Activated T-cell treated with anti-CD3 and anti-CD28 coated beads, Interleukin-2, amount 50 U/mL, for 4 hours (primary cell): ENCODE measurements at regions not wholly inside any gene's neighbourhood (a gene's known extent, or its start where the extent isn't known, plus 50 kb on each side); places are given as distances from the start of the nearest gene placed in this dataset.
"Not testable (repeated sequence)": the region's sequence is repeated elsewhere in the genome, so short reads cannot be mapped to it uniquely, and the experiment has no call there.

Source experiments
- ATAC-seq, 2 donors: fragments of 200-7000 bp; cut with Tn5 transposase; one replicate each; pipeline ENCODE4 v1.10.0; 2021
- DNase-seq: peaks from one replicate; pipeline ENCODE4 v3.0.0-alpha.2; 2020
- H3K27me3 Mint-ChIP-seq: one replicate; pipeline ENCODE4 v1.8.0; 2021; ENCODE audit warnings: low read depth, mixed read lengths
- H3K36me3 Mint-ChIP-seq: one replicate; pipeline ENCODE4 v1.8.0; 2022; ENCODE audit warnings: mixed read lengths; ENCODE audit not compliant: insufficient read depth
- H3K4me1 Mint-ChIP-seq: one replicate; pipeline ENCODE4 v1.8.0; 2021; ENCODE audit warnings: low read depth, mixed read lengths
- H3K4me3 Mint-ChIP-seq: one replicate; pipeline ENCODE4 v1.8.0; 2021; ENCODE audit warnings: mild to moderate bottlenecking, moderate library complexity, mixed read lengths
- H3K9me3 Mint-ChIP-seq: one replicate; pipeline ENCODE4 v1.8.0; 2021; ENCODE audit warnings: mixed read lengths

DNA sequence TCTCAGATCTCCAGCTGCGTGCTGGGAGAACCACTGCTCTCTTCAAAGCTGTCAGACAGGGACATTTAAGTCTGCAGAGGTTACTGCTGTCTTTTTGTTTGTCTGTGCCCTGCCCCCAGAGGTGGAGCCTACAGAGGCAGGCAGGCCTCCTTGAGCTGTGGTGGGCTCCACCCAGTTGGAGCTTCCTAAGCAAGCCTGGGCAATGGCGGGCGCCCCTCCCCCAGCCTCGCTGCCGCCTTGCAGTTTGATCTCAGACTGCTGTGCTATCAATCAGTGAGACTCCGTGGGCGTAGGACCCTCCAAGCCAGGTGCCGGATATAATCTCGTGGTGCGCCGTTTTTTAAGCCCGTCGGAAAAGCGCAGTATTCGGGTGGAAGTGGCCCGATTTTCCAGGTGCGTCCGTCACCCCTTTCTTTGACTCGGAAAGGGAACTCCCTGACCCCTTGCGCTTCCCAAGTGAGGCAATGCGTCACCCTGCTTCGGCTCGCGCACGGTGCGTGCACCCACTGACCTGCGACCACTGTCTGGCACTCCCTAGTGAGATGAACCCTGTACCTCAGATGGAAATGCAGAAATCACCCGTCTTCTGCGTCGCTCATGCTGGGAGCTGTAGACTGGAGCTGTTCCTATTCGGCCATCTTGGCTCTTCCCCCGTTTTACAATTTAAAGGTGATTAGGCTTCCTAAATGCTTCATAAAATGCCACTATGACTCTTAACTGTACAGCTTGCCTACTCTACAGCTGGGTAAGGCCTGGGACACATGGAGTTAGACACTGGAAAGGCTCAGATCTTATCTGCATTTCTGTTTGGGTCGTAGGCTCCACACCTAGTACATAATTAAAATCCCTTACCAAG is 115.7 kb upstream of the PMCH start:
- not testable (repeated sequence) for H3K4me3 Mint-ChIP-seq, H3K9me3 Mint-ChIP-seq, H3K4me1 Mint-ChIP-seq, H3K36me3 Mint-ChIP-seq, H3K27me3 Mint-ChIP-seq, DNase-seq, ATAC-seq

- H3K4me3 Mint-ChIP-seq = no peak overlapping the region
- DNase-seq = no peak
- H3K36me3 Mint-ChIP-seq = no peaks in the 10 kb centered on the region
- H3K9me3 Mint-ChIP-seq = peaks cover 18% of the 10 kb centered on the region
- no peak for ATAC-seq
- H3K27me3 Mint-ChIP-seq = no peaks in the 10 kb centered on the region
- H3K4me1 Mint-ChIP-seq = no peaks in the 10 kb centered on the region
Measured at GRCh38 chr12:102305486-102305885, 107.9 kb upstream of the PMCH start.

DNA sequence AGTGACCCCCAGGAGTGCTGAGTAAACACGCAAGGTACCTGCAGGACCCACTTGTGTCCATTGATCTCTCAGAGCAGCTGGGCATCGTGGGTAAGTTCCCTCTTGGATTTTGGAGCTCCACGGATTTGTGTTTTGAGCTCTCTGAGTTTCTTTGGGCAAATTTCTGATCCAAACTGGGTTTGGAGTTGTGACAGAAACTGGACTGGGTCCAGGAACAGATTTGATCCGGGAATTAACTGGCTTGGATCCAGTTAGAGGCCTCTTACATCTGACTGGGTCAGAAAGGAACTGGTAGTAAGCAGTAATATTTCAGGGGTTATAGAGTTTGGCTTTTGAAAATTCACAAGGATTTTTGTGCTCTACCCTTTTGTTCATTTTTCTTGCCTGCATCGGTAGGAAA is 107.0 kb upstream of the PMCH start:
- H3K4me1 Mint-ChIP-seq, H3K4me3 Mint-ChIP-seq: not testable (repeated sequence)

DNA sequence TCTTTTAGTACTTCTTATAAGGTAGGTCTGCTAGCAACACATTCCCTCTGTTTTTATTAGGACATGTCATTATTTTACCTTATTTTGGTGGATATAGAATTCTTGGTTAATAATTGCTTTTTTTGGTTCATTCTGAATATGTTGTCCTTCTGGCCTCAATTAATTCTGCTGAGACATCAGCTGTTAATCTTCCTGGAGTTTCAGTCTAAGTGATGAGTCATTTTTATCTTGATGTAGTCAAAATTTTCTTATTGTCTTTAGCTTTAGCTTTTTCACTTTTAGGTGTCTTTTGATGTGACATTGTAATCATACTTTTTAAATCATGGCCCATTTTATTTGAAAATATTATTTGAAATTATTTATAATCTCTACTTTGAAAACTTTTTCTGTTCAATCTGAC is 104.9 kb upstream of the PMCH start:
- no peaks in the 10 kb centered on the region for H3K36me3 Mint-ChIP-seq
- no peak for ATAC-seq
- no peaks in the 10 kb centered on the region for H3K4me1 Mint-ChIP-seq
- DNase-seq = no peak
- H3K4me3 Mint-ChIP-seq = no peak overlapping the region
- no peaks in the 10 kb centered on the region for H3K27me3 Mint-ChIP-seq
- peaks cover 21% of the 10 kb centered on the region for H3K9me3 Mint-ChIP-seq

More for the DNA sequence above, 107.0 kb upstream of the PMCH start:
- H3K27me3 Mint-ChIP-seq, H3K36me3 Mint-ChIP-seq, DNase-seq, ATAC-seq: not testable (repeated sequence)
- H3K9me3 Mint-ChIP-seq = peaks cover 21% of the 10 kb centered on the region

DNA sequence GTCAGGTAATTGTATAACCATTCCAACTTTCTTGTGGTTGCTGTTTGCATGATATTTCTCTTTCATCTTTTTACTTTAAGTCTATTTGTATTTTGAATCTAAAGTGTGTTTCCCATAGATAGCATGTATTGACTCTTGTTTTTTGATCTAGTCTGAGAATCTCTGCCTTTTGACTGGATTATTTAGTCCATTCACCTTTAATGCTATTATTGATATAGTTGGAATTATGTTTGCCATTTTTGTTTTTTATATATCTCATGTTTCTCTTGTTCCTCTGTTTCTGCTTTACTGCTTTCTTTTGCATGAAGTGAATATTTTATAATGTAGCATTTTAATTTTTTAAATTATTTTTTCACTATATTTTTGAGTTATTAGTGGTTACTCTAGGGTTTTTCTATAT is 103.9 kb upstream of the PMCH start:
- ATAC-seq = no peak
- H3K36me3 Mint-ChIP-seq = no peaks in the 10 kb centered on the region

DNA sequence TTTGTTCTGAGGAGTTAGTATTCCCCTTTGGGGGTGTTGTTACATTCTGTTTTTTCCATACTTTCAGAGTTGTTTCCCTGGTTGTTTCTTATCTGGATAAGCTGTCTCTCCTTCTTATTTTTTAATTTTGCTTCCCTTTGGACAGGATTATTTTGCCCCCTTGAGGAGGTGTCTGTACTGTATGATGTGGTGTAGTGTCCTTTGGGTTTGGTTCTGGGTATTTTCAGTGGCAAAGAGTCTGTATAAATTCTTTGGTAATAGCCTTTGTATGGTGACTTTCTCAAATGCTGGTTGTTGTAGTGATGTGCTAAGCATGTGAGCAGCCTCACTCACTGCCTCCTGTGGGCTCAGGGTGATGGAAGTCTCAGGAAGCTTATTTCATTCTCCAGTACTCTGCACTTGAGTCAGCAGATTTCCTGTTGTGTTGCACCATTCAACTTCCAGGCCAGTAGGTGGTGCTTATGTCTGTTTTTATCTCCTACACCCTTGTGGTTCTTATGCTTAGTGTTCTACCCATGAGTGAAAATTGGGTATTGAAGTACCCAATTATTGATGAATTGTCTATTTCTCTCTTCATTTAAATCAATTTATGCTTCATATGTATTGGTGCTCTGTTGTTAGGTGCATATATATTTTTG is 103.3 kb upstream of the PMCH start:
- Mint-ChIP-seq H3K4me3 (no peak overlapping the region), H3K36me3 (no peaks in the 10 kb centered on the region), H3K9me3 (peaks cover 21% of the 10 kb centered on the region), H3K27me3 (no peaks in the 10 kb centered on the region), H3K4me1 (no peaks in the 10 kb centered on the region)
- peak in 1 of 2 donors; percentile 52 for ATAC-seq
- DNase-seq = no peak

More for the DNA sequence above, 103.9 kb upstream of the PMCH start:
- Mint-ChIP-seq H3K9me3 (peaks cover 21% of the 10 kb centered on the region), H3K4me3 (no peak overlapping the region), H3K4me1 (no peaks in the 10 kb centered on the region), H3K27me3 (no peaks in the 10 kb centered on the region)
- DNase-seq = no peak

DNA sequence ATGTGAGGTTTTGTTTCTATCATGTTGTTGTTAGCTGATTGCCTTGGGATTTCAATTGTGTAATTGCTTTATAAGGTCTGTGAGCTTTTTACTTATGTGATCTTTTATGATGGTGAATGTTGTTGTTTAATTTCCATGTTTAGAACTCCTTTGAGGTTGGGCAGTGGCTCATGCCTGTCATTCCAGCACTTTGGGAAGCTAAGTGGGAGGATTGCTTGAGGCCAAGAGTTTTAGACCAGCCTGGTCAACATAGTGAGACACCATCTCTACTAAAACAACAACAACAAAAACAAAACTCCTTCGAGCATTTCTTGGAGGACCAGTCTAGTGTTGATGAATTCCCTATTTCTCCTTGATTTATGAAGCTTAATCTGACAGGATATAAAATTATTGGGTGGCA is 102.1 kb upstream of the PMCH start:
- no peak overlapping the region for H3K4me3 Mint-ChIP-seq
- no peaks in the 10 kb centered on the region for H3K27me3 Mint-ChIP-seq
- no peaks in the 10 kb centered on the region for H3K4me1 Mint-ChIP-seq
- H3K9me3 Mint-ChIP-seq = peaks cover 21% of the 10 kb centered on the region
- H3K36me3 Mint-ChIP-seq = no peaks in the 10 kb centered on the region
- DNase-seq (no peak), ATAC-seq (no peak)

- H3K4me3 Mint-ChIP-seq = no peak overlapping the region
- no peaks in the 10 kb centered on the region for H3K4me1 Mint-ChIP-seq
- no peaks in the 10 kb centered on the region for H3K36me3 Mint-ChIP-seq
- no peaks in the 10 kb centered on the region for H3K27me3 Mint-ChIP-seq
- DNase-seq (no peak), ATAC-seq (no peak)
- peaks cover 21% of the 10 kb centered on the region for H3K9me3 Mint-ChIP-seq
Measured at GRCh38 chr12:102298022-102298421, 100.4 kb upstream of the PMCH start.

DNA sequence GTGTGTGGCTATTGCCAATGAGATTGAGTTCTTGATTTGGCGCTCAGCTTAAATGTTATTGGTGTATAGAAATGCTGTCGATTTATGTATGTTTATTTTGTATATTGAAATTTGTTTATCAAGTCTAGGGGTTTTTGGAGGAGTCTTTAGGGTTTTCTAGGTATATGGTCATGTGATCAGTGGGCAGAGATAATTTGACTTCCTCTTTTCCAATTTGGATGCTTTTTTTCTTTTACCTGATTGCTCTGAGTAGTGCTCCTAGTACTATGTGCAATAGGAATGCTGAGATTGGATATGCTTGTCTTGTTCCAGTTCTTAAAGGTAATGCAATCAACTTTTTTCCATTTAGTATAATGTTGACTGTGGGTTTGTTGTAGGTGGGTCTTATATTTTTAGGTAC is 99.8 kb upstream of the PMCH start:
- Mint-ChIP-seq H3K4me1 (no peaks in the 10 kb centered on the region), H3K4me3 (no peak overlapping the region), H3K27me3 (no peaks in the 10 kb centered on the region), H3K36me3 (no peaks in the 10 kb centered on the region), H3K9me3 (peaks cover 18% of the 10 kb centered on the region)
- DNase-seq (no peak), ATAC-seq (no peak)

DNA sequence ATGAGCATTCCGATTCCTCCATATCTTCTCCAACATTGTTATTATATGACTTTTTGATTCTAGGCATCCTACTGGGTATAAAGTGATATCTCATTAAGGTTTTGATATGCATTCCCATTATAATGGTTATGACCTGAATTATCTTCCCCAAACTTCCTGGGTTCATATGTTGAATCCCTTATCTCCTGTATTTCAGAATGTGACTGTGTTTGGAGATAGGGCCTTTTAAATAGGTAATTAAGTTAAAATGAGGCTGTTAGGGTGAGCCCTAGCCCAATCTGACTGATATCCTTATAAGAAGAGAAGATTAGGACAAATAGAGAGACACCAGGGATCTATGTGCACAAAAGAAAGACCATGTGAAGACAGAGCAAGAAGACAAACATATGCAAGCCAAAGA is 96.9 kb upstream of the PMCH start:
- H3K27me3 Mint-ChIP-seq = no peaks in the 10 kb centered on the region
- no peaks in the 10 kb centered on the region for H3K4me1 Mint-ChIP-seq

GRCh38 chr12:102291498-102292440 is 94.1 kb upstream of the PMCH start:
- not testable (repeated sequence) for ATAC-seq

More for the DNA sequence above, 96.9 kb upstream of the PMCH start:
- Mint-ChIP-seq H3K36me3 (no peaks in the 10 kb centered on the region), H3K4me3 (no peak overlapping the region), H3K9me3 (peaks cover 7% of the 10 kb centered on the region)
- ATAC-seq (no peak), DNase-seq (no peak)

GRCh38 chr12:102289702-102290101 is 92.1 kb upstream of the PMCH start:
- DNase-seq, H3K27me3 Mint-ChIP-seq, H3K9me3 Mint-ChIP-seq, ATAC-seq, H3K4me3 Mint-ChIP-seq, H3K36me3 Mint-ChIP-seq, H3K4me1 Mint-ChIP-seq: not testable (repeated sequence)

More at GRCh38 chr12:102291498-102292440, 94.1 kb upstream of the PMCH start:
- not testable (repeated sequence) for H3K9me3 Mint-ChIP-seq, H3K4me1 Mint-ChIP-seq, H3K4me3 Mint-ChIP-seq, H3K36me3 Mint-ChIP-seq, H3K27me3 Mint-ChIP-seq, DNase-seq

GRCh38 chr12:102281231-102281630 is 83.6 kb upstream of the PMCH start:
- Mint-ChIP-seq H3K36me3 (no peaks in the 10 kb centered on the region), H3K4me3 (no peak overlapping the region), H3K27me3 (no peaks in the 10 kb centered on the region), H3K9me3 (no peaks in the 10 kb centered on the region), H3K4me1 (no peaks in the 10 kb centered on the region)
- ATAC-seq (no peak), DNase-seq (no peak)

- H3K27me3 Mint-ChIP-seq, H3K4me3 Mint-ChIP-seq, DNase-seq, H3K36me3 Mint-ChIP-seq, H3K4me1 Mint-ChIP-seq, H3K9me3 Mint-ChIP-seq, ATAC-seq: not testable (repeated sequence)
Measured at GRCh38 chr12:102255687-102256086, 58.1 kb upstream of the PMCH start.
